Right lung (tissue), 2 donors: ENCODE measurements at regions not wholly inside any gene's neighbourhood (a gene's known extent, or its start where the extent isn't known, plus 50 kb on each side); places are given as distances from the start of the nearest gene placed in this dataset.

Experiments
- DNase-seq, 2 donors: peaks; one replicate each; pipeline ENCODE4 v3.0.0-alpha.2; 2013

DNA sequence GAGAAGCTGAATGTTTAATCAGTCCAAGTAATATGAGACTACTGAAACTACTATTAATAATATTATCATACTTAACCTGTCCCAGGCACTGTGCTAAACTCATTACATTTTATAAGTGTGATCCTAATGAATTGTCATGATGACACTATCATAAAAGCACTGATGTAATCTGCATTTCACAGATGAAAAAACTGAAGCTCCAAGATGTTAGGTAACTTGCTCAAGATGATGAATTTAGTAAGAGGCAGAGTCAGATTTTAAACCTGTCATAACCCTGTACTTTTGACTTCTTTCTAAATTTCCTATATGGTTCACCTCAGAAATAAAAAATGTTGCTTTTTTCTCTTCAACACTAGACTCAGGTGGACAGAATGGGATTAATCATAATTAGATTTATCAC is 237.6 kb downstream of the ALDH8A1 start:
- no peak for DNase-seq

DNA sequence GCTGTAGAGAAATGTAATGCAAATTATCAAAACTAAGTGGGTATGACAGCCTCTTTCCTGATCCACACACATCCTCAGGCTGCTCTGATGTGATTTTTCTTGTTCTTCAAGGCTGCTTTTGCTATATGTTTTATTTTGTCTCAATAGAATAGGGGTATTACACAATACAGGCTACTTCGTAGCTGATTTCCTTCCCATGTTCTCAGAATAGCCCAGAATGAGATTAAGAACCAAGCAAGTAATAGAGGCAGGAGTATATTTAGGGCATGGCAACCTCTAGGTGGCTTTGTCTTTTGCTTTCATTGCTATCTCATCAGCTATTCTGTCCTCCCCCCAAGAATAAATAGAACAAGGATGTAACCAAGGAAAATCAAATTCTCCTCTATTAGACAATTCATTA is 241.8 kb downstream of the ALDH8A1 start:
- no peak for DNase-seq

DNA sequence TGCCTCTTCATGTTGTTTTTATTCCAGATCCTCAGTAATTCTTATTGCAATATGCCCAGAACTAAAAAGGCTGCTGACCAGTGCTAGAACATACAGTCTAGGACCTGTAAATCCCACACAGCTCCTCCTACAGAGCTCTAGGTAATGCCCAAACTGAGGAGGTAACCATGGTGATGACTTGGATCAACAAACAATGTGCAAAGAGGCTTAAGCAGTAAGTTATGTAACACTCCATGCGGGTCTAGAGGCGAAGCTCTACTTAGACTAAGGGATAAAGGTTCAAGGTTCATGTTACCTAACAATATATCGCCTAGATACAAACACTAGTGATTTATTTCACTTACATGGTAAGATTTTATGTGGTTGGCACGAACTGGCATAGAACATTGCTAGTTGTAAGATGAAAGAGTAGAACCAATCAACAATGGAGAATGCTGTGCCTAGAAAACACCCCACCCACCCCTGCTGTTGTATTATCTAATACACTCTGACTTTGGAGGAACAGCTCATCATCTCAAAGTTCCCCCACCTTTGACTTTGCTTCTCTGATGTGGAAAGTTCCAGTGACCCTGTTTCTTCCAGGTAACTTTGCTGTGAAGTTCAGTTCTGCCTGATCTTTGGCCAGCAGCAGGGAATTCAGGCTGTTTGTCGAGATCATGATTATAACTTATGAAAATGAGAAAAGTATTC is 242.4 kb downstream of the ALDH8A1 start:
- no peak for DNase-seq

DNA sequence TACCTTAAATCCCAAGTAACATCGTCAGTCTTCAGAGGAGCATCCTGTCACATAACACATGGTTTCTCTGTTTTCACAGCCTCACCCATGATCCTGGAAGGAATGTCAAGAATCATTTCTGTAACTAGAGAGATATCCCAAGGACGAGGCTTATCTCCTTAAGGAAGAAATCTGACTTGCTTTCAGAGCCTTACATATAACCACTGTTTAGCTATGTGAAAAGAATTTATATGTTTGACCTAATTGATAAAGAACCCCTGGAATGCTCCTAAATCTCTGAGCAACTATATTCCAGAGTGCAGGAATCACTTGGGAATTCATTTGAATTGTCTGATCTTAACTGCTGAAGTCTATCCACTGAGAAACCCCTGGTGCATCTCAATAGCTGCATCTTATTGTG is 243.1 kb downstream of the ALDH8A1 start:
- DNase-seq, result no peak

DNA sequence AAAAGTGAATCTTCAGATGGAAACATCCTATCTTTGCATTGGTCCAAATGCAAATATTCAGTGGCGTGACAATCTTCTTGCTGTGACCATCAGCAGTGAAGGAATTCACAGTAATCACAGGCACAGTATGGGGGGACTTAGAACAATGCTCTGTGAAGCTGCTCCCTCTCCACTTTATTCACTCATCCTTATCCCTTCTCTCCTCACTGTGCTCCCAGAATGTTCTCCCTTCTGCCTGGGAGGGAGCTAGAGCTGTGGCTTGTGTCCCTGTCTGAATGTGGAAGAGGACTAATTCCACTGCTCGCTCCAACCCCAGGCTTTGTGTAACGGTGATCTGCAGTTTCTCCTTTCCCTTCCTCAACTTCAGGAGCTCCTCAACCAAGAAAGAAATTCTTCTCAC is 243.7 kb downstream of the ALDH8A1 start:
- DNase-seq, result no peak

DNA sequence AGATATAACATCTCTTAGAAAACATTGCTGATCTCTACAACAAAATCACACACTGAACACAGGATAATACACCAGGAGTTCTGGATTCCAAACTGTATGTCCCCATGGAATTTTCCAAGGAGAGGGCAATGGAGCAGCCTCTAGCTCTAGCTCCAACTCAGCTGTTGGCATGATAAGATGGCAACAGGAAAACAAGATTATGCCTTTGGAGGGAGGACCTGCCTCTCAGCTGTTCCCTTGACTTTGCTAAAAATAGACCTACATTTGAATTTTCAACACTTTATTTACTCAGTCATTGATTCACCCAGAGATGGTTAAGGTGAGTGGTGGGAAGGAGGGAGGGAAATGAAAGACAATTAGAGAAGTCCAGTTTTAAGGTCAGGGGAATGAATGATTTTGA is 246.7 kb downstream of the ALDH8A1 start:
- no peak for DNase-seq

DNA sequence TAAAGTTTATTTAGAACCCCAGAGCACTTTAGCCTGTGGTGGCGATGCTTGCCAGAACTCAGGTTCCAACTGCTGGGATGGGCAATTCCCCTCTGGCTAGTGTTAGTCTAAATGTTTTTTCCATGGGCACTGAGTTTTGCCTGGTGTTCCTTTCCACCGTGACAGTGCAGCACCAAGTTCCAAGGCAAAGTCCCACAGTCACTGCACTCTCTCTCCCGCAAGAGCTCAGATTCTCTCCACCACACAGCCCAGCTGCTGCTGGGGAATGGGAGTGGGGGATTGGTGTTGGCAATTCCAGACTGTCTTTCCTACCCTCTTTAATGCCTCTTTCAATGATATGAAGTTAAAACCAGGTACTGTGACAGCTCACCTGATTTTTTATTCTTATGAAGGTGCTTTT is 247.6 kb downstream of the ALDH8A1 start:
- no peak for DNase-seq

DNA sequence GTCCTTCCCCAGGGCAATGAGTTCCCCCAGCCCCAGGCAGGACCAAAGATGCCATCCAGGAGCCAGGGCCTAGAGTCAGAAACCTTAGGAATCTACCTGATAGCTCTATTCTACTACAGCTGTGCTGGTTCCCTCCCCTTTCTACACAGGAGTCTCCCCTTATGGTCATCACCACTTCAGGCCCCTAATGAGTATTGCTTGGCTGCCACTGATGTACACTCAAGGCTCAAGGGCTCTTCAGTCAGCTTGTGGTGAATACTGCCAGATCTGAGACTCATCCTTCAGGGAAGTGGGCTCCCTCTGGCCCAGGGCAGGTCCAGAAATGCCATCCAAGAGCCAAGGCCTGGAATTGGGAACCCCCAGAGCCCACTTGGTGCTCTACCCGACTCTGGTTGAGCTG is 248.6 kb downstream of the ALDH8A1 start:
- no peak for DNase-seq

DNA sequence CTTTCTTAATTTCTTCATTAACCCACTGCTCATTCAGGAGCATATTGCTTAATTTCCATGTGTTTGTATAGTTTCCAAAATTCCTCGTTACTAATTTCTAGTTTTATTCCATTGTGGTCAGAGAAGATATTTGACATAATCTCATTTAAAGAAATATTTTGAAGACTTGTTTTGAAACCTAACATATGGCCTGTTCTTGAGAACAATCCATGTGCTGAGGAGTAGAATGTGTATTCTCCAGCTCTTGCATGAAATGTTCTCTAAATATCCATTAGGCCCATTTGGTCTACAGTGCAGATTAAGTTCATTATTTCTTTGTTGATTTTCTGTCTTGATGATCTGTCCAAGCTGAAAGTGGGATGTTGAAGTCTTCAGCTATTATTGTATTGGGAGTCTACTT is 251.7 kb downstream of the ALDH8A1 start:
- DNase-seq, result peak in 1 of 2 donors; percentile 40

DNA sequence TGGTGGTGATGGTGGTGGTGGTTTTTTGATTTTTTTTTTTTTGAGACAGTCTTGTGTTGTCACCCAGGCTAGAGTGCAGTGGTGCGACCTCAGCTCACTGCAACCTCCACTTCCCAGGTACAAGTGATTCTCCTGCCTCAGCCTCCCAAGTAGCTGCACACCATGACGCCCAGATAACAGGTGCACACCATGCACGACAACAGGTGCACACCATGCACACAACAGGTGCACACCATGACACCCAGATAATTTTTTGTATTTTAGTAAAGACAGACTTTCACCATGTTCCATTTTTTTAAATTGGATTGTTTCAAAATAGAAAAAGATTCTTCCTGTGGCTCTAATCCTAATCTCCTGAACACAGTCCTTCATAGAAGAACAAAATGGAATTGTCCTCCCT is 257.9 kb downstream of the ALDH8A1 start:
- DNase-seq, result no peak

DNA sequence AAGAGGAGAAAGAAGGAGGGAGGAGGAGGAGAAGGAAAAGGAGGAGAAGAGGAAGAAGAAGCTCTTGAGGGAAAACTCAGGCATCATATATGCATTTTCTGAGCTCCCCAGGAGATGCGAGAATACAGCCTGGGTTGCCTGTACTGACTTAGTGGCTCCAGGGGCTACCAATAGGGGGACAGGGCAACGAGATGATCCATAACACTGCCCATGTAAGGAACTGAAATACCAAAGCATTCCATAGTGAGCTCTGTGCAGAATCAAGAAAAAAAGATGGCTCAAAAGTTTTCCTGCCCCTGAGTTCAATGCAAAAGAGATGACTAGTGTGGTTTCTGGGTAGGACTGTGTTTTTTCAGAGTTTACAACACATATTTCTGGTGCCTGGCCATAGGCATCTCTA is 258.7 kb downstream of the ALDH8A1 start:
- no peak for DNase-seq

DNA sequence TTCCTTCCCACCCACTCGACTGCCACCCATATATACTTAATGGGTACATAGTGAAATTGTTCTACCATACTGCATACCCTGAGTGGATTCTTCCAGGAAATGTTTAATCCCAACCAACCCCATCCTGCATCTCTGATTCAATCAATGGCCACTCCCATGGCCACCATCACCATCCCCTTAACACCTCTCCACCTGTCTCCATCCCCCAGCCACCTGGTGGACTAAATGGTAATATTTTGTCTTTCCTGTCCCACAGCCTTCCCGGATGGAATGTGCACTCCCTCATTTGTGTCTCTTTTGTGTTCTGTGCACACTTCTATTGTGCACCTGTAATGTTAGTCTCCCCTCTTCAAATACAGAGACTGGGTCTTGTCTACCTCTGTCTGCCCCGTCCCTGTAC is 259.9 kb downstream of the ALDH8A1 start:
- no peak for DNase-seq

DNA sequence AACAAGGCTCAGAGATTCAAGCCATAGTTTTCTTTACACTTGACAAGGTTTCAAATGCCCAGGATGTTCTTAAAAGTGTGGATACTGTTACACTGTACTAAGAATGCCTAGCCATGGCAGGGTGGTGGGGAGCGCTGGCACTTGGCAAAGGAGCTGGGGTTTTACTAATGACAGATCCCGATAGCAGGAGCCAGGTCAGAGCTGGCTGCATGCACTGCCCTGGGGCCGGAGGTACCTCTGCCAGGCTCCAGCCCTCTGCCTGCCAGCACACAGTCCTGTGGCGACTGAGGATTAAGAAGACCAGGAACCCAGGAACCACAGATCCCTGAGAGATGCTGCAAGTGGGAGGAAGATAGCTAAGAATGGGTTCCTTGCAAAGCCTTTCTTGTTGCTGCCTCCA is 260.3 kb downstream of the ALDH8A1 start:
- DNase-seq, result no peak

DNA sequence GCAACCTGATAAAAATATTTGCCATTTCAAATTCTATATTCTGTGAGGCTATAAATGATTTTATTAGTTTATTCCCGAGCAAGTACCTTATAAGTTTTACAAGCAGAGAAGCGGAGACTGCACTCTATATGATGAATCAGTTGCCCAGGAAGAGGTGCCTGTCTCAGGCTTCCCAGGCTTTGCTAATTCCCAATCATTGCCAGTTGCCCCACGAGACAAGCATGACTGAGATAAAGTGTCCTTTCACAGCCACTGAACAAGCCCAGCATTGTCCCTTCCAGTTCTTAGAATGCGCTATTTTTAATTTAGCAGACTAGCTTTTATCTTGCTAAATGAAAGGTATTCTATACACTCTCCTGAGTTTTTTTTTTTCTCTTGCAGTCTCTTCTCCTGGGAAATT is 260.7 kb downstream of the ALDH8A1 start:
- no peak for DNase-seq

DNA sequence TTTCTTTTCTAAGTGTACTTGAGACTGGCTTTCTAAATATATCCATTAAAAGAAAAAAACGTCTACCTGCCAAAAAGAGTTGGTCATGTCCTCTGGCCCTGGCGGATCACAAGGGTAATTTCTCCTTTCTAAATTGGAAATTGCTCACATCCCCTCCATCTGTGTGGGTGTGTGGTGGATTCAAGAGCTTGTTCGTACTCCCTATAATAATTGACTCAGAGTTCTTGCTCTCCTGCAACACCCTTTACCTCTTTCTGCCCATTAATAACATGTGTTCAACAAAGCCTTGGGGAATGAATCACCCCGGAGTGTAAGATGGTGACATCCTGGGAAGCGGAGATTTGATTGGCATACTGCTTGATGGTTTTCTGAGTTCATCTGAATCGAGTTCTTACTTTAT is 263.8 kb downstream of the ALDH8A1 start:
- no peak for DNase-seq

DNA sequence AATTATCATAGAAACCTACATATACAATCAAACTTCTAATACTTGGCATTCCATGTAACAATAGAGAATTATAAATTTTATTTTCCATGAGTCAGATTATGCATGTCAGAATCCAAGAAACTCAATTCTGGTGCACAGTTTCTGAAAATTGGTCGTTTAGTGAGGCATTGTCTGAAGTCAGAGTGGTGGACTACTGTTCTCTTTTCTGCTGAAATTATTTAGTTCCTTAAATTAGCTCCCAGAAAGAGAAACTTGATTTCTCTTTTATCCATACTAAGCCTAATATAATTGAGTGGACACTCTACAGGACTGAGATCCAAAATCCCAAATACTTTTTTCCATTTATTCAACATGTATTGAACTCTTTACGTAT is 265.5 kb downstream of the ALDH8A1 start:
- DNase-seq, result no peak

DNA sequence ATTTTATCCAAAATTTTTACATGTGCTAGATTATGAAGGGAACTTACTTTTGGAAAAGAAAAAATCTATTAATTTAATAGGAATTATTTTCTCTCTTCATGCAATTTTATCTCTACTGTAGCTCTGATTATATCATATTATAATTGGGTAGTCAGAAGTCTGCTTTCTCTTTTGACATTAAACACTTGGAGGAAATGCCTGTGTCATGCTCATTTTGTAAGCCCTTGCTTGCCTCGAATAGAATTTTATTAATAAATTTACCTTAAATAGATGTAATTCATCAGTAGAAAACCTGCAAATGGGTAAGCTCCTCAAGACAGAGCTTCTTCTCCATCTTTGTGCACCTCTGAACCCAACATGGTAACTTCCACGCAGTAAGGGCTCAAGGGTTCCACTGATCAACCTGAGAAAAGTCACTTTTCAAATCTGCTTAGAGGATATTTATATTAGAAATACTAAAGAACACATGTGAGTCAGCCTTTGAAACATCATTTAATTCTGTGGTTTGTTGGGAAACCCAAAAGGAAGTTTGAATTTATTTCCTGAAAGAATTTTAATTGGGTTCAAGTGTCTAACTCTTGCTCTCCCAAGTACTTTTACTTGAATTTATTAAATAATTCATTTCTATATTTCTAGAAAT is 266.0 kb downstream of the ALDH8A1 start:
- no peak for DNase-seq

DNA sequence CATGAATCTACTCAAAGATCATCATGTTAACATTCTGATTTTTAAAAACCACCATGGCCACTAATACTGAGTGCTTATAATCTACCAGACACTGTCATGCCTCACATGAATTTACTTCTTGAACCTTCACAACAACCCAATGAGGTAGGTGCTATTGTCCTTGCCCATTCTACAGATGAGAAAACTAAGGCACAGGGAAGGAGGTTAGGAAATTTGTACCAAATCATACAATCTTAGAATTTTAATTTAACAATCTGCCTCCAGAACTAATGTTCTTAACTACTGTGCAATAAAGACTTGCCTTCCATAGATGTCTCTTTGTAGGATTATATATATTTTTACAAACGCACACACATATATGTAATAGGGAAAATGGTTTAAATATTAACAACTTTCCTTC is 269.5 kb downstream of the ALDH8A1 start:
- DNase-seq, result no peak

DNA sequence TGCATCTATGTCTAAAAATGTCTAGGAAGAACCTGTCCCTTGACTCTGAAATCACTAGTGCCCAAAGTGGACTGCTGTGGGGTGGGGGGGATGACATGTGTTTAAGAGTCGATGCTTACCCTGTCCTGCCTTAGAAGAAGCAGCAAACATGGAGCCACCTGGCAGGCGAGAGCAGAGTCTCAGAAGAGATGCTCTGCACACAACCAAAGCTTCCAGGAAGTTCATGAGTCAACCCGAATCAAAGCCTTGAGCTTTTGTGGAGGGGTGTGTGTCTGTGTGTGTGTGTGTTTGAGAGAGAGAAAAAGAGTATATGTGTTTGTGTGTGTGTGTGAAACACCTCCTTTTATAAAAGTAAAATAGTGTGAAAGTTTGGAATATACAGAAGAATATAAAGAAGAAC is 269.9 kb downstream of the ALDH8A1 start:
- no peak for DNase-seq

DNA sequence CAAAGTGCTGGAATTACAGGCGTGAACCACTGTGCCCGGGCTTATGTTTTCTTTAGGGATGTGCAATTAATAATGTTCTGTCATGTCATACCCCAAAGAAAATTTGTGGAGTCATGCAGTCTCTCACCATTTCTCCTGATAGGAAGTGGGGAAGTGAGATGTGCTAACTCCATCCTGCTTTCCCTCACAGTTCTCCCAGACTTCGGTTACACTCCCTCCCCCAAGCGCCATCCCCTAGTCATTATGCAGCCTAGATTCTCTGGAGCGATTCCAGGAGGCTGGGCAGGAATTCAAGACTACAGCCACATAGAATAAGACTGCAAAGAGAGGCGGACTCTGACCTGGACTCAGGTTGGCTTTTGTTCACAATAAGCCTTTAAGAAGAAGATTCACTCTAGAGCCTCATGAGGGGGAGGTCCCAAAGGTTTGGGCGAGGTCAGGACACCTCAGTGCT is 271.4 kb downstream of the ALDH8A1 start:
- peak; percentile 51 to 60 for DNase-seq

DNA sequence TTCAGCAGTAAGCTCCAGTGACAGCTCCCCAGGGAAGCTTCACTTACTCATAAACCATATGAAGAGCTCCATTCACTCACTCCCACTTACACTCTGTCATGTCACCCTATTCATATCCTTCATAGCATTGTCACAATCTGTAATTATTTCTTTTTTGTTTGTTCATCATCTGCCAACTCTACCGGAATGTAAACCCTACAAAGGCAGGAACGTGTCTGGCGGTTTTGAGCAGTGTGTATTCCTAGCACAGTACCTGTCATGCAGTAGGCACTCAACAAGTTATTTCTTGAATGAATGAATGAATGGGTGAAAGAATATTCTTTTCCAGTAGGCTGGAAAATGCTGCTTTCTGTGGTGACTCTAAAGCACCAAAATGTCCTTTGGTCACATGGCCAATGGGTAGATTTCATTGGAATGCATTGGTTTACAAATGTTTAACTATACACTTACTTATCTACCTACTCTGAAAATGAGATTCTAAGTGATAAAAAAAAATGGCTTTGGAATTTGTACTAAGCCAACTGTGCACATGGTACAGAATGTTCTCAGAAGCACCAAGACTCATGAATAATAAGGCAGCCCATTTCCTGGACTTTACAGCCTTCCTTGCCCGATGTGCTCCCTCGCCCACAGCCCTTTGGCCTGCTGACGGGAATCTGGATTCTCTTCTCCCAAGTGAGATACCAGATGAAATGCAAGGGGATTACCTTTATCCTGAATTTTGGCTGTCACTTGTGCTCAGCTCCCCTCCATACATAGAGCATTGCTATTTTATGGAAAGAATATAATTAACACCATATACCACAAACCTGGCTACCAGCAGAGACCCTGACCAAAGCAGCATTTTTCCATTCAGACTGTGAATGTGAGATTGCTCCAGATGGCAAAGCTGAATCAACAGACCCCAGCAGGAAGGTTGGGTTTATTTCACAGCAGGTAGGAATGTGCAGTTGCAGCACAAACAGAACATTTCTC is 273.3 kb downstream of the ALDH8A1 start:
- no peak for DNase-seq

DNA sequence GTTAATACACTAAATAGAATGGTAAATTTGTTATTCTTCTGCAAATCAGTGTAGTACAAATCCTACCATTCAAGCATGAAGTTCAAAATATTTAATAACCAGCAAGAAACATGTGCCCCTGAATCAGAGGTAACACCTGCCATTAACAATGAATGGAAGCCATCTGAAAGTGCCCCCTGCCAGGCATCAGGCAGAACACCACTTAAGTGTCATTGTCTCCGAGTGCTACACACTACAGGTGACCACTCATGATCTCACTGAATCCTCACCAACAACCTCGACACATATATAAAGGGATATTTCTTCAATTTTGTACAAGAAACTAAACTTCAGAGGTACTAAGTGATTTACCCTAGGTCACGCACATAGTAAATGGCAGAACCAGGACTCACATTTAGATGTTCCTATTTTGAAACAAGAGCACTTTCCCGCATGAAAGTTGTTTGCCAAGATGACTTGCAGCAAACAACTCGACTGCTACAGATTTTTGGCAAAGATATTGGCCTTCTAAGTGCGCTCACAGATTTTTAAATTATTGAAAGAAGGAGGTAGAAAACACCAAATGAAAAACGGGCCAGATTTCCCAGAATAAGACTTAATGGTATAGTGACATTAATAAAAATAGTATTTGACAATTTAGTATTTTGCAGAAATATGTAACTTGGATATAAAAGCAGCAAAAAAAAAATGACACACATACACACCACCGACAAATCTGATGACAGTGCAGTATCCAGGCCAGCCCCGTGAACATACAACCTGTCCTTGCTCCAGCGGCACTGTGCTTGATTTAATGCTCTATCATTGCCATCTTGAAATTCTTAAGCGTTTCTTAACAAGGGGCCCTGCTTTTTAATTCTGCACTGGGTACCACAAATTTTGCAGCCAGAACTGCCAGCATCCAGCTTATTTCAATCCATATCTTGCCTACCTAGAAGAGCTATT is 274.5 kb downstream of the ALDH8A1 start:
- DNase-seq, result no peak
